Right renal pelvis (tissue), 4 donors: ENCODE measurements at regions not wholly inside any gene's neighbourhood (a gene's known extent, or its start where the extent isn't known, plus 50 kb on each side); places are given as distances from the start of the nearest gene placed in this dataset.

Experiments used
- DNase-seq, 4 donors: peaks; one replicate each; pipeline ENCODE4 v3.0.0-alpha.2; 2013; ENCODE audit warnings: low read depth in 4 of 4, low spot score in 3 of 4, missing footprints in 1 of 4

DNA sequence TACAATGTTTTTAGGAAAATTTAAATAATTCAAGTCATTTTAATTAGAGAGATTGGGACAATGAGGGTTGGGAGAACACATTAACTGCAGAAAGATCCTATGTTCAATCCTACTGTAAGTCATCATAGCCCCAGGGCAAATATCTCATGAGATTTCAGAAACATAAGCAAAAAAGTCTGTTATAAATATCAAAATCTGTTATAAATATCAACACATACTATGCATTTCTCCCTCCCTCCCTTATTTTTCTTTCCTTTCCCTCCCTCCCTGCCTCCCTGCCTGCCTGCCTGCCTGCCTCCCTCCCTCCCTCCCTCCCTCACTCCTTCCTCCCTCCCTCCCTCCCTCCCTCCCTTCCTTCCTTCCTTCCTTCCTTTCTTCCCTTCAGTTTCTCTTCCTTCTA, 267.3 kb upstream of the SASH1 start:
- no peak for DNase-seq

DNA sequence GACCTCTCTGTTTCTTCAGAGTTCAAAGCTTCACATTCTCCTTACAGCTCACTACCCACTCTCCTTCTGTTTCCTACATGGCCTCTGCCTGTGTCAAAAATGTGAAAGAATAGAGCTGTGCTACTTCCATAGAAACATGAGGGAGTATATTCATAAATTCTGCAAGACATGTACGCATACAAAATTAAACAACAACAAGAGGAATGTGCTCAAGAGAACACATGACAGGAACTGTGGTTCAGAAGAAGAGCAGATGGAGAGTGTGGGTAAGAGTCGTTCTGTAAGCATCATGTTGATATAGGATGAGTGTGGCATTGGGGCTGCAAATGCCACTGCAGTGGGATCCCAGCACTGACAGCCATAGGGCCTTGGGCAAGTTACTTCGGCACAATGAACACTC, 266.6 kb upstream of the SASH1 start:
- no peak for DNase-seq

DNA sequence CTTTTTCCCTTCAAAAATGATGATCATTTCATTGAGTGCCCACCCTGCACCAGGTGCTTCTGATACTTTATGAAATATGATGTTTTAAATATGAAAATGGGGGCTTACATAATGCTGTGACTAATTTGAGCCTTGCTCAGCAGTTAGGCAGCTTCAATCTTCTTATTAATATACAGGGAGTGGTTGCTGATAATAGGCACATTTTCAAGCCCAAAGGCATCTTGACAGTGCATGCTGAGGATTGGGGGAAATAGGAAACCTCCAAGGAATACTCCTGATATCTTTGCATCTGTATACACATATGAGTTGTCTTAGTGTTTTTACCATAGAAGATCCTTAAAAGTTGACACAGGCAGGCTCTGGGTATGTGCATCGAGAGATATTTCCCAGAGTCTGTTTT, 262.3 kb upstream of the SASH1 start:
- DNase-seq, result no peak

- DNase-seq, result no peak
These were observed 261.6 kb upstream of the SASH1 start for GRCh38 chr6:148081076-148081475.

DNA sequence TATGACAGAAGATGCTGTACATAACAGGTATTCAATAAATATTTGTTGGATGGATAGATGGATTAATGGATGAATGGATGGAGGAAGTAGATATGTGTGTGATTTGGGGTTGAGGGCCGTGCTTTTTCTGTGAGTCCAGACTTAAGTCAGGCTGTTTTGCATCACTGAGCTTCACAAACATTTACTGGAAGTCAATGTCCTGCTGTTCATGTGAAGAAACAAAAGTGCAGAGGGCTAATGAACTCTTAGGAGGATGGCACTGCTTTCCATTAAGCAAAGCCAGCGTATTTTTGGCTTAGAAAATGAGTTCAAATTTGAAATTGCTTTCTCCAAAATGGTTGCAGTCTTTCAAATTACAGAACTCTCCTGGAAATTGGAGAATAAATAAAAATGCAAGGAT, 260.6 kb upstream of the SASH1 start:
- no peak for DNase-seq

GRCh38 chr6:148082696-148083095, 259.9 kb upstream of the SASH1 start:
- DNase-seq, result no peak

DNA sequence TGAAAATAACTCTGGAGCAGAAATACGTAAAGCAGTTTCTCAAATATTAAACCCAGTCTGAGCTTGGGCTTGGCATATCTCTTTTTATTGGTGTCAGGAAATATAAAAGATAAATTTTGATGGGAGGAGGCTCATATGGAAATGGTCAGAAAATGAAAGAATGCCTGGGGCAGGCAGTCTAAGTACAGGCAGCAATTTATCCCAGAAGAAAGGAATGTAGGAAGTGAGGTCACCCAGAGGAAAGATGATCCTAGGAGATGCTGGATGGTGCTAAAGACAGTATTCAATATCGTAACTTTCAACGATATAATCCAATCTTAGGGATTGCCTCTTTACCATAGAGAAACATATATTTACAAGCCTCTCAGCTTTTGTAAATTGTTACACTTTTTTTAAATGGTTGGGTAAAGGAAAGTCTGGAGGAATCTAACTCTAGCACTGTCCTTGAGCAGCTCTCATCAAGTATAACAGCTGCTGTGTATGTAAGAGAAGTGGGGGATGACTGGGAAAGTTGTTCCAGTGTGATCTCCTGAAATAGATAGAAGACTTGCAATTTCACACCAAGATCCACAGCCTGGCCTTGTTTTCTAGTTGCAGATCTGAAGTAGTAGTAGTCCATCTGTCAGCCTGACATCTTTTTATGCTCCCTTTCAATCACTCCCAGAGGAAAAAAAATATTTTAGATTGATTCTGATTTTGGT, 256.9 kb upstream of the SASH1 start:
- no peak for DNase-seq

- no peak for DNase-seq
These were observed 256.3 kb upstream of the SASH1 start for GRCh38 chr6:148086386-148086785.

DNA sequence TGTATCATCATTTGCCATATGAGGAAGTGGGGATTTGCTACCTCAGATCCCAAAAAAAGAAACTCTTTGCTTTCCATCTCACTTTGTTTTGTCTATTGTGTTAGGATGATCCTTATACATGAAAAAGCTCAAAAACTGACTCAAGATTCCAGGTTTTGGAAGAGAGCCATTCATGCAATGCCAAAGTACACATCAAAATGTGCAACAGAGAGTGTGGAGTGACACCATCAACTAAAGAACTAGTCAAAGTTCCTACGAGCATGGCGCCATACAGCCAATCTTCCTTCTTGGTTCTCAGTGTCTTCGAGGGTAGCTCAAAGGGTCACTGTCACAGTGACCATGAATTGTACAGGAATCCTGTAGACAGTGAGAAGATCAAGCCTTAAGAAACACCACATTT, 255.8 kb upstream of the SASH1 start:
- no peak for DNase-seq

DNA sequence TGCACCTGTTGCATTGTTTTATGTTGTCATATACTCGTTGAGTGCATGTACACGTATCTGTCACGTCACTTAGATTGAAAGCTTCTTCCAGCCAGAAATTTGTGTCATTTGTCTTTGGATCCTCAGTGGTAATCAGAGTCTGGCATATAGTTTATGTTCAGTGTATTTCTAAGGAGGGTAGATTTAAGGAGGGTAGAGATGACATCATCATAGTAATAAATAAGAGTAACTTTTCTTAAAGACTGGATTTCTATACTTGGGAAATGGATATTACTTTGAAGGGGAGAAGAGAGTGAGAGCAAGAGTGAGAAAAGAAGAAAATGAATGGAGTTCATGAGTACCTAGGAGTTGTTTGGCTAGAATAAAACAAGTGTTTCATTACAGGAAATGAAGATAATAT, 255.0 kb upstream of the SASH1 start:
- no peak for DNase-seq

DNA sequence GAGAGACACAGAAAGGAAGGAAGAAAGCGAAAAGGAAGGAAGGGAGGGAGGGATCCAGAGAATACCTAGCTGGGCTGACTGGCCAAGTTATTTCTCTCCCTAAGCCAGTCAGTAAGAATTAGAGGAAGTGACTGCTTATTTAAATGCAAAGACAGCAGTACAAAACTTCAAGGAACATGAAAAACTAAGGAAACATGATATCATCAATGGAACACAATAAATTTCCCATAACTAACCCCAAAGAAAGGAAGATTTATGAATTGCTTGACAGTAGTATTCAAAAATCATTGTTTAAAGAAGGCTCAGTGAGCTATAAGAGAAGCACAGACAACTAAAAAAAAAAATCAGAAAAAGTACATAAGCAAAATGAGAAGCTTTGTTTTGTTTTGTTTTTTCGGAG, 252.3 kb upstream of the SASH1 start:
- no peak for DNase-seq

- DNase-seq, result no peak
These were observed 251.2 kb upstream of the SASH1 start for GRCh38 chr6:148091394-148091793.

DNA sequence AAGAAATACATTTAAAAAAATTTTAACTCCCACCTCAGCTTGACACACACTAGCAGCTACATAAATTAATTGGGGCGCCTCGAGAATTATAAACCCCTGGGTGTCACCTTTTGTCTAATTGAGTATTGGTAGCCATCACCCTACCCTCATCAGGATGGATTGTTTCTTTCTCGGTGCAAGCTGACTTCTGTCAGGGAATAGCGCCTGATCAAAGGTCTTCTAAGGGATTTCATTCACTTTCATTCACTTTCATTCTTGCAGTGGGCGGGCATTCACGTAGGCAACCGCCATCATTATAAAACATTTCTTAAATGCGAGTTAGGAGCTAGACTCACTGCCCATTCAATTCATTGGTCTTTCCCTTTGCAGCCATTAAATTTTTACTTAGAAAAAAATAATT, 239.2 kb upstream of the SASH1 start:
- no peak for DNase-seq

DNA sequence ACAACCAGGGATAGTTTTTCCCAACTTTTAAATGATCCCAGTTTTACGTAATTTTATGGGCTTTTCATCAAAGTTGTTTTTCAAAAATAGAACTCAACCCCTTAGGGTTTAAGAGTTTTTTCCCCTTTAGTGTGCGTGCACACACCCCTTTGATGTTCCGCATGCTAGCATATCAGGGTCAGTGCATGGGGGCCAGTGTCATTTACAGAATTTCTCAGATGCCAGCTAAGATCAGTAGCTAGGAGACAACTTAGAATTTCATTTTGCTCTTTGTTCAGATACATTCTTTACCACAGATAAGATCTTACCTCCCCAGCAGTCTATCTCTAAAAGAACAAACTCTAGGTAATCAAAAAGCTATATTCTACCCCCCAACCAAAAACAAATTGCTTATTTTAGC, 238.5 kb upstream of the SASH1 start:
- no peak for DNase-seq

GRCh38 chr6:148105695-148106094, 236.9 kb upstream of the SASH1 start:
- DNase-seq, result no peak

GRCh38 chr6:148107911-148108310, 234.7 kb upstream of the SASH1 start:
- no peak for DNase-seq

- DNase-seq, result peak in 2 of 4 donors; percentile 22 to 36
These were observed 232.9 kb upstream of the SASH1 start for GRCh38 chr6:148109732-148110131.

DNA sequence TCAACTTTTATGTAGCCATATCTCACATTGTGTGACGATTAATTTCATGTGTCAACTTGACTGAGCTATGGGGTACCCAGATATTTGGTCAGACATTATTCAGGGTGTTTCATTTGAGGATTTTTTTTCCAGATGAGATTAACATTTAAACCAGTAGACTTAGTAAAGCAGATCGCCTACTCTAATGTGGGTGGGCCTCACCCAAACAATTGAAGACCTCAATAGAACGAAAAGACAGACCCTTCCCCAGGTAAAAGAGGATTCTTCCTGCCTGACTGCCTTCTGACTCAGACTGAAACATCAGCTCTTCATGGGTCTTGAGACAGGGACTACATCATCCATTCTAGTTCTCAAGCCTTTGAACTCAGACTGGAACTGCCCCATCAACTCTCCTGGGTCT, 231.7 kb upstream of the SASH1 start:
- no peak for DNase-seq

DNA sequence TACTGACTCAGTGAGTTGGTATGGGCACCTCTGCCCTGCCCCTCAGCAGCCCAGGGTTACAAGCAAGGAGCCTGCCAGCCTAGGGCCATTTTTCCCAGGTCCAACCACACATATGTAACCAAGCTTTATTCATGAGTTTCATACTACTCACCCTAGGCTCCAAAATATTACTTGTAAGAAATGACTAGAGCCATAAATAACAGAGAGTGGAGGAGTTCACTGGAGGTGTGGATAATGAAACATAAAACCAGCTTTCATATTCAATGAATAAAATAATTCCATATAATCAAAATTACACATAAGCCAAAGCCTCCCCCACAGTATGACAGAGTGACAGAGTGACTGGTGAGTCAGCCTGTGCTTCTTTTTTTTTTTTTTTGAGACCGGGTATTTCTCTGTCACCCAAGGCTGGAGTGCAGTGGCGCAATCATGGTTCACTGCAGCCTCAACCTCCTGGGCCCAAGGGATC, 229.8 kb upstream of the SASH1 start:
- no peak for DNase-seq

GRCh38 chr6:148116001-148116400, 226.6 kb upstream of the SASH1 start:
- DNase-seq, result no peak

- no peak for DNase-seq
These were observed 224.4 kb upstream of the SASH1 start for GRCh38 chr6:148118244-148118643.

DNA sequence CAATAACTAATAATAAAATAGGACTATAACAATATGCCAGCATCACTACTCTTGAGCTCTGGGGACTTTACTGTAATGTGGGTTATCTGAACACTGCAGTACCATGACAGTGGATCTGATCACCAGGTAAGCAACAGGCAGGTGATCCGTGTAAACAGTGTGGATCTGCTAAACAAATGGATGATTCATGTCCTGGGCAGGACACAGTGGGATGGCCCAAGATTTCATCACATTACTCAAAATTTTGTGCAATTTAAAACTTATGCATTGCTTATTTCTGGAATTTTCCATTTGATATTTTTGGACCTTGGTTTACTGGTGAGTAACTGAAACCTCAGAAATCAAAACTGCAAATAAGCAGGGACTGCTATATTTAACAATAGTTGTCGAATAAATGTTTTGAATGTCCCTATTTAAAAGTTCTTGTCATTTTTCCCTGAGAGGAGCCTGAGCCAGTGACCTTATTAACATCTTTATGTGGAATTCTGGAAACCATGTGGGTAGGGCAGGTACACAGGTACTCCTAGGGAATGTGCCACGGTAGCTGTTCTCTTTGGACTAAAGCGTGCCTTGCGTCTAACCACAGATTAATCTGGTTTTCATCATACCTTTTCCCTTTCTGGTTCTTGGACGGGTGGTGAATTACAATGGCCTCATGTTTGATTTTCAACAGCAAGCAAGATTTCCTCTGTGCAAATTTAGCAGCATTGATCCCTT, 214.5 kb upstream of the SASH1 start:
- DNase-seq, result no peak
